GM19463 (cell line): ENCODE measurements at regions not wholly inside any gene's neighbourhood (a gene's known extent, or its start where the extent isn't known, plus 50 kb on each side); places are given as distances from the start of the nearest gene placed in this dataset.
"Not testable (repeated sequence)": the region's sequence is repeated elsewhere in the genome, so short reads cannot be mapped to it uniquely, and the experiment has no call there.

Source experiments
- ATAC-seq: cut with Tn5 transposase; IDR thresholded peaks from one replicate; pipeline ENCODE4 v1.9.1; 2021; ENCODE audit warnings: mild to moderate bottlenecking, moderate library complexity; ENCODE audit not compliant: unreplicated experiment

- no peak for ATAC-seq
These were observed 83.3 kb upstream of the PDZD8 start for GRCh38 chr10:117458571-117458970.

- ATAC-seq, result no peak
These were observed 82.7 kb upstream of the PDZD8 start for GRCh38 chr10:117457932-117458331.

- ATAC-seq, result no peak
These were observed 82.0 kb upstream of the PDZD8 start for GRCh38 chr10:117457071-117457810.

- ATAC-seq, result no peak
These were observed 80.1 kb upstream of the PDZD8 start for GRCh38 chr10:117455346-117455745.

- ATAC-seq, result no peak
These were observed 79.3 kb upstream of the PDZD8 start for GRCh38 chr10:117454502-117454901.

GRCh38 chr10:117453484-117453883 lies 78.2 kb upstream of the PDZD8 start:
- not testable (repeated sequence) for ATAC-seq

- no peak for ATAC-seq
These were observed 75.7 kb upstream of the PDZD8 start for GRCh38 chr10:117450940-117451339.

- ATAC-seq, result no peak
These were observed 74.4 kb upstream of the PDZD8 start for GRCh38 chr10:117449636-117450035.

GRCh38 chr10:117448802-117449201 lies 73.6 kb upstream of the PDZD8 start:
- ATAC-seq, result no peak

- no peak for ATAC-seq
These were observed 70.8 kb upstream of the PDZD8 start for GRCh38 chr10:117445992-117446391.

- no peak for ATAC-seq
These were observed 69.3 kb upstream of the PDZD8 start for GRCh38 chr10:117444497-117445040.

- ATAC-seq, result no peak
These were observed 68.4 kb upstream of the PDZD8 start for GRCh38 chr10:117443686-117444041.

- peak; percentile 68 for ATAC-seq
These were observed 67.9 kb upstream of the PDZD8 start for GRCh38 chr10:117442944-117443685.

GRCh38 chr10:117442521-117442920 lies 67.3 kb upstream of the PDZD8 start:
- no peak for ATAC-seq

GRCh38 chr10:117441812-117442443 lies 66.7 kb upstream of the PDZD8 start:
- ATAC-seq, result peak; percentile 78

- no peak for ATAC-seq
These were observed 66.1 kb upstream of the PDZD8 start for GRCh38 chr10:117441361-117441760.

GRCh38 chr10:117439243-117439912 lies 64.1 kb upstream of the PDZD8 start:
- no peak for ATAC-seq

- peak; percentile 68 for ATAC-seq
These were observed 57.6 kb upstream of the PDZD8 start for GRCh38 chr10:117432866-117433265.

GRCh38 chr10:117431160-117431559 lies 55.9 kb upstream of the PDZD8 start:
- ATAC-seq, result no peak

- not testable (repeated sequence) for ATAC-seq
These were observed 55.3 kb upstream of the PDZD8 start for GRCh38 chr10:117430535-117430934.

- ATAC-seq, result no peak
These were observed 54.5 kb upstream of the PDZD8 start for GRCh38 chr10:117429643-117430265.
